HepG2 (cell line): ENCODE measurements at regions not wholly inside any gene's neighbourhood (a gene's known extent, or its start where the extent isn't known, plus 50 kb on each side); places are given as distances from the start of the nearest gene placed in this dataset.

ENCODE experiments used
- BRCA1 ChIP-seq: sonication (generic); formaldehyde crosslinking; IDR thresholded peaks from 2 replicates; pipeline ENCODE4 v1.4.0; 2020; ENCODE audit warnings: missing genetic modification reagents
- CC2D1A ChIP-seq: sonication (generic); formaldehyde crosslinking; IDR thresholded peaks from 2 replicates; pipeline ENCODE4 v1.8.1; 2023; ENCODE audit warnings: mild to moderate bottlenecking, missing genetic modification reagents
- DPF2 ChIP-seq: sonication (generic); formaldehyde crosslinking; IDR thresholded peaks from 2 replicates; pipeline ENCODE4 v1.4.0; 2020; ENCODE audit warnings: mild to moderate bottlenecking, low read depth, missing genetic modification reagents, borderline replicate concordance
- NFE2 ChIP-seq: sonication (generic); formaldehyde crosslinking; IDR thresholded peaks from 2 replicates; pipeline ENCODE4 v1.4.0; 2020; ENCODE audit warnings: missing genetic modification reagents
- TF ChIP-seq, protein P1 (sequence below): sonication (generic); formaldehyde crosslinking; IDR thresholded peaks from 2 replicates; pipeline ENCODE4 v1.4.0; 2020; ENCODE audit warnings: mild to moderate bottlenecking, missing genetic modification reagents
- TF ChIP-seq, protein P2 (sequence below): sonication (generic); formaldehyde crosslinking; IDR thresholded peaks from 2 replicates; pipeline ENCODE4 v1.8.0; 2022; ENCODE audit warnings: missing genetic modification reagents, low read depth, mild to moderate bottlenecking, borderline replicate concordance

DNA sequence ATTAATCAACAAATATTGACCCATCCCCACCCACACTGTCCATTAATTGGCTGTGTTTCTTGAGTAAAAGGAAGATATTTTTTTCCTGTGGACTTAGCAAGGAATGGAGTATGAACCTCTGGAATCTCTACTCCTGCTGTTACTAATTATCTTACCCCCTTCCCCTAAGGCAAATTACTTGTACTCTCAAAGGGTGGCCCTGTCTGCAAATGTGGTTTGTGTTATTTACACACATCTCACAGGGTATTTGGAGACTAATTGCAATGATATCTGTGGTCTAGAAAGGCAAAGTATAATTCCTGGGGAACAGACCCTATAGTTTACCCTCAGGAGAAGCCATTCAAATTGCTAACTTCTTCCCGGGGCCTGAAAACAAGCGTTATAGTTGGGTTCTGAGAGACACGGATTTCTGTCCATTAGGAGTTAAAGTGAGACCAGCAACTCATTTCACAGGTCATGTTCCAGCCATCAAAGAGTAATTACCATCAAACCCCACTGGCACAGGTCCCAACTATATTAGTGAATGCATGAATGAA lies 133.0 kb upstream of the RASGEF1B start (continued):
- TF ChIP-seq, protein P1, sequence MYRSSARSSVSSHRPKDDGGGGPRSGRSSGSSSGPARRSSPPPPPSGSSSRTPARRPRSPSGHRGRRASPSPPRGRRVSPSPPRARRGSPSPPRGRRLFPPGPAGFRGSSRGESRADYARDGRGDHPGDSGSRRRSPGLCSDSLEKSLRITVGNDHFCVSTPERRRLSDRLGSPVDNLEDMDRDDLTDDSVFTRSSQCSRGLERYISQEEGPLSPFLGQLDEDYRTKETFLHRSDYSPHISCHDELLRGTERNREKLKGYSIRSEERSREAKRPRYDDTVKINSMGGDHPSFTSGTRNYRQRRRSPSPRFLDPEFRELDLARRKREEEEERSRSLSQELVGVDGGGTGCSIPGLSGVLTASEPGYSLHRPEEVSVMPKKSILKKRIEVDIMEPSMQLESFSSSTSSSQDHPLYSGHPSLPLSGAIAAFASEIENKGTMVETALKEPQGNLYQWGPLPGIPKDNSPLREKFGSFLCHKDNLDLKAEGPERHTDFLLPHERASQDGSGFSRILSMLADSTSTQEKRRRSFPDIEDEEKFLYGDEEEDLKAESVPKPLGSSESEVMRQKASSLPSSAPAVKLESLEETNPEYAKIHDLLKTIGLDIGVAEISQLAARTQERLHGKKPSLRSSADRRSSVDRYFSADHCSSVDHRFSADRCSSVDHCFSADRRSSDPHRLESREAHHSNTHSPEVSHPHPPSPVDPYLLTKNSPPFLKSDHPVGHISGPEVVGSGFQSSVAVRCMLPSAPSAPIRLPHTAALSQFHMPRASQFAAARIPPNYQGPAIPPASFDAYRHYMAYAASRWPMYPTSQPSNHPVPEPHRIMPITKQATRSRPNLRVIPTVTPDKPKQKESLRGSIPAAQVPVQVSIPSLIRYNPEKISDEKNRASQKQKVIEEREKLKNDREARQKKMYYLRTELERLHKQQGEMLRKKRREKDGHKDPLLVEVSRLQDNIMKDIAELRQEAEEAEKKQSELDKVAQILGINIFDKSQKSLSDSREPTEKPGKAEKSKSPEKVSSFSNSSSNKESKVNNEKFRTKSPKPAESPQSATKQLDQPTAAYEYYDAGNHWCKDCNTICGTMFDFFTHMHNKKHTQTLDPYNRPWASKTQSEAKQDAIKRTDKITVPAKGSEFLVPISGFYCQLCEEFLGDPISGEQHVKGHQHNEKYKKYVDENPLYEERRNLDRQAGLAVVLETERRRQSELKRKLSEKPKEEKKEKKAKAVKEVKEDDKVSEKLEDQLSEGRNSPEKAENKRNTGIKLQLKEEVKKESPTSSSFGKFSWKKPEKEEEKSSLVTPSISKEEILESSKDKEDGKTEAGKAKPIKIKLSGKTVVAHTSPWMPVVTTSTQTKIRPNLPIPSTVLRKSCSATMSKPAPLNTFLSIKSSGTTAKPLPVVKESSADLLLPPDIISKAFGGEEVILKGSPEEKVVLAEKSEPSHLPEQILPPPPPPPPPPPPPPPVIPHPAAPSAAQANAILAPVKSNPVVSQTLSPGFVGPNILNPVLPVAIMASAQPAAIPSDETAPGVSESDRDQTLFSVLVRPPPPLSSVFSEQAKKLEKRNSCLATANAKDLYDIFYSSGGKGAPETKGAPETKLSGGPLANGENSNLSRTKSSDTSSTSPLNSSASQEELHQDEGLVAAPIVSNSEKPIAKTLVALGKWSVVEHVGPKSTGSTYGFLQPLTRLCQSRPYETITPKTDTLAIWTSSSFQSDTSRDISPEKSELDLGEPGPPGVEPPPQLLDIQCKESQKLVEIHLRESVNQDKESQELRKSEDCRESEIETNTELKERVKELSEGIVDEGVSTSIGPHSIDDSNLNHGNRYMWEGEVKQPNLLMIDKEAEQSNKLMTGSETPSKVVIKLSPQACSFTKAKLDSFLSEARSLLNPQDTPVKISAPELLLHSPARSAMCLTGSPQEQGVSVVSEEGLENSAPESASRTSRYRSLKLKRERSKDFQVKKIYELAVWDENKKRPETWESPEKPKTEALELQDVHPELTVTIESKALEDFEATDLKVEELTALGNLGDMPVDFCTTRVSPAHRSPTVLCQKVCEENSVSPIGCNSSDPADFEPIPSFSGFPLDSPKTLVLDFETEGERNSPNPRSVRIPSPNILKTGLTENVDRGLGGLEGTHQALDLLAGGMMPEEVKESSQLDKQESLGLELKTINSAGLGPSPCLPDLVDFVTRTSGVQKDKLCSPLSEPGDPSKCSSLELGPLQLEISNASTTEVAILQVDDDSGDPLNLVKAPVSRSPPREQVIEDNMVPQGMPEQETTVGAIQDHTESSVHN (CRISPR knock-in tag), result no peak
- TF ChIP-seq BRCA1 (CRISPR knock-in tag) (no peak), CC2D1A (no peak), NFE2 (CRISPR knock-in tag) (no peak), DPF2 (CRISPR knock-in tag) (no peak)
- TF ChIP-seq, protein P2, sequence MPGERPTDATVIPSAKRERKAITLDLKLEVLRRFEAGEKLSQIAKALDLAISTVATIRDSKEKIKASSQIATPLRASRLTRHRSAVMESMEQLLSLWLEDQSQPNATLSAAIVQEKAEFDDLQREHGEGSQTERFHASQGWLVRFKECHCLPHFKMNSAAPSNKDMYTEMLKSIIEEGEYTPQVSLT, result no peak
- TF ChIP-seq, all 625 proteins: peak for 0
